Esophagus muscularis mucosa (tissue), 3 donors: ENCODE measurements at regions not wholly inside any gene's neighbourhood (a gene's known extent, or its start where the extent isn't known, plus 50 kb on each side); places are given as distances from the start of the nearest gene placed in this dataset.

Experiments used
- CTCF ChIP-seq, 3 experiments: fragments of 200-600 bp in 2 of 3; fragments of 450-650 bp in 1 of 3; sonication (generic) in 2 of 3; IDR thresholded peaks; one replicate each; pipeline ENCODE4 v1.5.1; 2017 to 2019; ENCODE audit warnings: antibody characterized with exemption in 3 of 3, mild to moderate bottlenecking in 2 of 3, moderate library complexity in 1 of 3
- POLR2A ChIP-seq: fragments of 450-650 bp; IDR thresholded peaks from one replicate; pipeline ENCODE4 v1.6.1; 2017; ENCODE audit warnings: antibody characterized with exemption, moderate library complexity, mild to moderate bottlenecking, low read depth
- POLR2AphosphoS5 ChIP-seq, 2 donors: sonication (generic); formaldehyde crosslinking; IDR thresholded peaks; one replicate each; pipeline ENCODE4 v1.6.1; 2017; ENCODE audit warnings: antibody characterized with exemption in 2 of 2

GRCh38 chr12:115619889-115620288, 657.6 kb downstream of the MED13L start:
- TF ChIP-seq CTCF (IDR thresholded peaks at IDR 0.05) (no peak), POLR2A (no peak), POLR2AphosphoS5 (IDR thresholded peaks at IDR 0.05) (no peak)
